Skeletal muscle tissue (tissue), 3 donors: ENCODE measurements at regions not wholly inside any gene's neighbourhood (a gene's known extent, or its start where the extent isn't known, plus 50 kb on each side); places are given as distances from the start of the nearest gene placed in this dataset.
"Not testable (repeated sequence)": the region's sequence is repeated elsewhere in the genome, so short reads cannot be mapped to it uniquely, and the experiment has no call there.

Experiments used
- H3K27ac ChIP-seq: one replicate; pipeline ENCODE4 v1.7.0; 2013; ENCODE audit warnings: mild to moderate bottlenecking, low read depth, low read length, inconsistent platforms
- H3K27me3 ChIP-seq, 3 donors: one replicate each; pipeline ENCODE4 v1.7.0; 2013; ENCODE audit warnings: low read length in 3 of 3; ENCODE audit not compliant: control insufficient read depth in 3 of 3, insufficient read depth in 3 of 3
- H3K36me3 ChIP-seq, 3 donors: one replicate each; pipeline ENCODE4 v1.7.0; 2013; ENCODE audit warnings: low read length in 3 of 3; ENCODE audit not compliant: control insufficient read depth in 3 of 3, insufficient read depth in 3 of 3
- H3K4me1 ChIP-seq, 3 donors: one replicate each; pipeline ENCODE4 v1.7.0; 2013; ENCODE audit warnings: low read length in 3 of 3, mild to moderate bottlenecking in 3 of 3; ENCODE audit not compliant: control insufficient read depth in 3 of 3, insufficient read depth in 3 of 3
- H3K4me3 ChIP-seq, 3 donors: one replicate each; pipeline ENCODE4 v1.7.0; 2013; ENCODE audit warnings: low read length in 3 of 3
- H3K9ac ChIP-seq, 3 donors: one replicate each; pipeline ENCODE4 v1.7.0; 2013; ENCODE audit warnings: low read length in 3 of 3, mild to moderate bottlenecking in 3 of 3, moderate library complexity in 2 of 3, low read depth in 1 of 3
- H3K9me3 ChIP-seq, 3 donors: one replicate each; pipeline ENCODE4 v1.7.0; 2013; ENCODE audit warnings: low read length in 3 of 3; ENCODE audit not compliant: control insufficient read depth in 3 of 3
- donor health status: Osteomylitis.

GRCh38 chr2:75432761-75433361, 127.9 kb downstream of the EVA1A start:
- no peaks in the 10 kb centered on the region for H3K27me3 ChIP-seq
- peaks cover 7 to 19% (median 10%) of the 10 kb centered on the region in 3 donors for H3K4me1 ChIP-seq
- H3K4me3 ChIP-seq, result no peak overlapping the region
- H3K9ac ChIP-seq, result no peak overlapping the region
- H3K9me3 ChIP-seq, result no peaks in the 10 kb centered on the region
- H3K27ac ChIP-seq, result no peak overlapping the region
- no peaks in the 10 kb centered on the region for H3K36me3 ChIP-seq

- H3K27ac ChIP-seq, result no peak overlapping the region
- peaks cover 7 to 19% (median 10%) of the 10 kb centered on the region in 3 donors for H3K4me1 ChIP-seq
Observed at GRCh38 chr2:75431763-75432162, 129.0 kb downstream of the EVA1A start.

GRCh38 chr2:75431276-75431675, 129.5 kb downstream of the EVA1A start:
- Histone ChIP-seq H3K4me3 (no peak overlapping the region), H3K9ac (no peak overlapping the region), H3K9me3 (no peaks in the 10 kb centered on the region), H3K27me3 (no peaks in the 10 kb centered on the region), H3K4me1 (peaks cover 7 to 19% (median 10%) of the 10 kb centered on the region in 3 donors), H3K36me3 (no peaks in the 10 kb centered on the region), H3K27ac (no peak overlapping the region)

More at GRCh38 chr2:75431763-75432162, 129.0 kb downstream of the EVA1A start:
- H3K9me3 ChIP-seq, result no peaks in the 10 kb centered on the region
- H3K36me3 ChIP-seq, result no peaks in the 10 kb centered on the region
- H3K27me3 ChIP-seq, result no peaks in the 10 kb centered on the region
- H3K9ac ChIP-seq, result no peak overlapping the region
- H3K4me3 ChIP-seq, result no peak overlapping the region

GRCh38 chr2:75430449-75430848, 130.3 kb downstream of the EVA1A start:
- H3K36me3 ChIP-seq, H3K27me3 ChIP-seq, H3K9ac ChIP-seq, H3K4me3 ChIP-seq, H3K9me3 ChIP-seq, H3K27ac ChIP-seq: not testable (repeated sequence)
- peaks cover 7 to 19% (median 10%) of the 10 kb centered on the region in 3 donors for H3K4me1 ChIP-seq

GRCh38 chr2:75428646-75429443, 131.9 kb downstream of the EVA1A start:
- no peak overlapping the region for H3K9ac ChIP-seq
- H3K9me3 ChIP-seq, result no peaks in the 10 kb centered on the region
- H3K36me3 ChIP-seq, result no peaks in the 10 kb centered on the region
- H3K27ac ChIP-seq, result no peak overlapping the region
- H3K4me1 ChIP-seq, result peaks cover 7 to 19% (median 10%) of the 10 kb centered on the region in 3 donors
- peaks cover 0 to 4% (median 0%) of the 10 kb centered on the region in 3 donors for H3K27me3 ChIP-seq
- no peak overlapping the region for H3K4me3 ChIP-seq

GRCh38 chr2:75428060-75428459, 132.7 kb downstream of the EVA1A start:
- Histone ChIP-seq H3K36me3 (no peaks in the 10 kb centered on the region), H3K27ac (no peak overlapping the region), H3K4me3 (no peak overlapping the region), H3K4me1 (peaks cover 7 to 19% (median 10%) of the 10 kb centered on the region in 3 donors), H3K9me3 (no peaks in the 10 kb centered on the region), H3K27me3 (peaks cover 0 to 4% (median 0%) of the 10 kb centered on the region in 3 donors), H3K9ac (no peak overlapping the region)

- Histone ChIP-seq H3K27me3 (peaks cover 0 to 4% (median 0%) of the 10 kb centered on the region in 3 donors), H3K9ac (no peak overlapping the region), H3K4me3 (no peak overlapping the region), H3K27ac (no peak overlapping the region), H3K4me1 (peaks cover 7 to 14% (median 7%) of the 10 kb centered on the region in 3 donors), H3K9me3 (no peaks in the 10 kb centered on the region), H3K36me3 (no peaks in the 10 kb centered on the region)
Observed at GRCh38 chr2:75424936-75425619, 135.7 kb downstream of the EVA1A start.

GRCh38 chr2:75421986-75422385, 138.8 kb downstream of the EVA1A start:
- Histone ChIP-seq H3K9ac (no peak overlapping the region), H3K36me3 (no peaks in the 10 kb centered on the region), H3K4me1 (no peaks in the 10 kb centered on the region), H3K9me3 (no peaks in the 10 kb centered on the region), H3K4me3 (no peak overlapping the region), H3K27me3 (peaks cover 0 to 4% (median 0%) of the 10 kb centered on the region in 3 donors), H3K27ac (no peak overlapping the region)

GRCh38 chr2:75416420-75417342, 144.1 kb downstream of the EVA1A start:
- Histone ChIP-seq H3K4me3 (no peak overlapping the region), H3K4me1 (no peaks in the 10 kb centered on the region), H3K27me3 (peaks cover 0 to 4% (median 0%) of the 10 kb centered on the region in 3 donors), H3K27ac (no peak overlapping the region), H3K36me3 (no peaks in the 10 kb centered on the region), H3K9ac (no peak overlapping the region), H3K9me3 (no peaks in the 10 kb centered on the region)
